ENCODE measurements at regions not wholly inside any gene's neighbourhood (a gene's known extent, or its start where the extent isn't known, plus 50 kb on each side); places are given as distances from the start of the nearest gene placed in this dataset.

DNA sequence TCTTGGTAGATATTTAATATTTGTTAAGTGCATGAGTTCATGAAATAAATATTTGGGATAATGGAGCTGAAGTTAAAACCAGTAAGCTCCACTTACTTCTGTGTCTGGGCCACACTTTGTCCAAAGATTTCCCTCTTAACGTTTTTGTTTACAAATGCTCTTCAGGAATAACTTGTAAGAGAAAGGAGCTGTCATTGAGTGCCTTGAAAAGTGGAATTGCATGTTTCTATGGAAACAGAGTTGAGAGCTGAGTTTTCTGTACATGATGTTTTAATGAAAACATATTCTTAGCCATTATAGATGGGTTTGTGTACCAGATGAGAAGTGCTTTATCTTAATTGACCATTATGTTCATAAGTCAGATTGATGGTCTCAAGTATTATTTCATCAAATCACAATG, 1045.4 kb upstream of the EEF2KMT start:
- Histone ChIP-seq H3K4me3 (ENCODE audit: insufficient read depth, low read depth, low read length) (no peak overlapping the region), H3K9ac (ENCODE audit: low read depth, low read length) (no peak overlapping the region), H3K79me1 (ENCODE audit: low read depth in 1 of 2, low read length in 2 of 2) (no peaks in the 10 kb centered on the region), H4K8ac (ENCODE audit: low read depth in 2 of 2, low read length in 2 of 2) (no peak overlapping the region), H3K27ac (ENCODE audit: insufficient read depth, low read length) (no peak overlapping the region), H2BK120ac (ENCODE audit: low read depth, low read length) (no peak overlapping the region), H2AK5ac (ENCODE audit: low read depth, low read length) (no peak overlapping the region), H2AK9ac (replicated peaks; ENCODE audit: low read depth, low read length, poor library complexity) (no peak overlapping the region), H3K9me3 (ENCODE audit: control insufficient read depth, insufficient read depth, low read length) (peaks cover 18% of the 10 kb centered on the region), H4K91ac (ENCODE audit: insufficient read depth, low read depth, low read length) (no peak overlapping the region), H3K4me2 (ENCODE audit: low read depth, low read length) (no peak overlapping the region), H3K9me1 (ENCODE audit: insufficient read depth, low read length) (no peaks in the 10 kb centered on the region), H3K56ac (ENCODE audit: extremely low read depth, insufficient read depth, low read length) (no peak overlapping the region), H2BK5ac (ENCODE audit: low read depth, low read length, poor library complexity, severe bottlenecking) (no peak overlapping the region), H3K27me3 (ENCODE audit: control insufficient read depth, insufficient read depth, low read length) (no peaks in the 10 kb centered on the region), H2BK15ac (ENCODE audit: low read depth, low read length) (no peak overlapping the region), H3K4me1 (ENCODE audit: control insufficient read depth, insufficient read depth, low read length) (no peaks in the 10 kb centered on the region), H3K4ac (ENCODE audit: low read depth, low read length) (no peak overlapping the region), H3K18ac (ENCODE audit: low read depth, low read length) (no peak overlapping the region), H3K23ac (ENCODE audit: low read depth, low read length) (no peak overlapping the region), H2AFZ (replicated peaks; ENCODE audit: low read length, poor library complexity) (no peak overlapping the region), H4K5ac (ENCODE audit: low read depth, low read length) (no peak overlapping the region), H3K14ac (replicated peaks; ENCODE audit: low read depth, low read length) (no peak overlapping the region), H3K36me3 (ENCODE audit: control insufficient read depth, insufficient read depth, low read length) (no peaks in the 10 kb centered on the region), H4K20me1 (ENCODE audit: insufficient read depth, low read length) (no peaks in the 10 kb centered on the region), H2BK20ac (ENCODE audit: low read depth, low read length) (no peak overlapping the region)
- TF ChIP-seq MAFK (IDR thresholded peaks at IDR 0.05; ENCODE audit: low read depth, low read length) = no peak
- no peak for TF ChIP-seq RFX5 (IDR thresholded peaks at IDR 0.05; ENCODE audit: low read depth, low read length)
- TF ChIP-seq NFE2L2 (IDR thresholded peaks at IDR 0.05; ENCODE audit: low read depth, low read length) = no peak
- TF ChIP-seq SMC3 (IDR thresholded peaks at IDR 0.05; ENCODE audit: low read depth, low read length) = no peak
- TF ChIP-seq, protein P1, sequence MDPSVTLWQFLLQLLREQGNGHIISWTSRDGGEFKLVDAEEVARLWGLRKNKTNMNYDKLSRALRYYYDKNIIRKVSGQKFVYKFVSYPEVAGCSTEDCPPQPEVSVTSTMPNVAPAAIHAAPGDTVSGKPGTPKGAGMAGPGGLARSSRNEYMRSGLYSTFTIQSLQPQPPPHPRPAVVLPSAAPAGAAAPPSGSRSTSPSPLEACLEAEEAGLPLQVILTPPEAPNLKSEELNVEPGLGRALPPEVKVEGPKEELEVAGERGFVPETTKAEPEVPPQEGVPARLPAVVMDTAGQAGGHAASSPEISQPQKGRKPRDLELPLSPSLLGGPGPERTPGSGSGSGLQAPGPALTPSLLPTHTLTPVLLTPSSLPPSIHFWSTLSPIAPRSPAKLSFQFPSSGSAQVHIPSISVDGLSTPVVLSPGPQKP (IDR thresholded peaks at IDR 0.05; ENCODE audit: borderline replicate concordance, low read depth, low read length) = no peak
- TF ChIP-seq MXI1 (IDR thresholded peaks at IDR 0.05; ENCODE audit: borderline replicate concordance, low read depth, low read length) = no peak
- TF ChIP-seq, protein P2, sequence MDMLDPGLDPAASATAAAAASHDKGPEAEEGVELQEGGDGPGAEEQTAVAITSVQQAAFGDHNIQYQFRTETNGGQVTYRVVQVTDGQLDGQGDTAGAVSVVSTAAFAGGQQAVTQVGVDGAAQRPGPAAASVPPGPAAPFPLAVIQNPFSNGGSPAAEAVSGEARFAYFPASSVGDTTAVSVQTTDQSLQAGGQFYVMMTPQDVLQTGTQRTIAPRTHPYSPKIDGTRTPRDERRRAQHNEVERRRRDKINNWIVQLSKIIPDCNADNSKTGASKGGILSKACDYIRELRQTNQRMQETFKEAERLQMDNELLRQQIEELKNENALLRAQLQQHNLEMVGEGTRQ (IDR thresholded peaks at IDR 0.05; ENCODE audit: low read depth, low read length) = no peak
- no peak for TF ChIP-seq MAZ (IDR thresholded peaks at IDR 0.05; ENCODE audit: borderline replicate concordance, low read depth, low read length)
- no peak for TF ChIP-seq POLR2A (IDR thresholded peaks at IDR 0.05; ENCODE audit: low read depth, low read length)
- TF ChIP-seq RAD21 (IDR thresholded peaks at IDR 0.05; ENCODE audit: low read length) = no peak
- CTCF ChIA-PET = no interaction called here
- WGBS, 2 experiments (ENCODE audit: extremely low coverage in 2 of 2, insufficient read length in 1 of 2) = no CpG with 5 or more reads among the region's 1 CpG
- BruUV-seq (replicated peaks) = no TSS peak
- no peak for ATAC-seq (ENCODE audit: low read depth)
- POLR2A ChIA-PET (ENCODE audit: unreplicated experiment) = no interaction called here
- DNase-seq = no peak
- intact Hi-C loops (cut with micrococcal nuclease) = no loop called here
- in situ Hi-C loops (cut with MboI; ENCODE audit: low sequenced_read_pairs) = no loop called here
- dilution Hi-C loops (cut with HindIII; ENCODE audit: low sequenced_read_pairs, unreplicated experiment) = no loop called here
